ENCODE measurements at regions not wholly inside any gene's neighbourhood (a gene's known extent, or its start where the extent isn't known, plus 50 kb on each side); places are given as distances from the start of the nearest gene placed in this dataset.
A peak's percentile ranks its signal among the peaks of the same experiment; 100 is the strongest.

DNA sequence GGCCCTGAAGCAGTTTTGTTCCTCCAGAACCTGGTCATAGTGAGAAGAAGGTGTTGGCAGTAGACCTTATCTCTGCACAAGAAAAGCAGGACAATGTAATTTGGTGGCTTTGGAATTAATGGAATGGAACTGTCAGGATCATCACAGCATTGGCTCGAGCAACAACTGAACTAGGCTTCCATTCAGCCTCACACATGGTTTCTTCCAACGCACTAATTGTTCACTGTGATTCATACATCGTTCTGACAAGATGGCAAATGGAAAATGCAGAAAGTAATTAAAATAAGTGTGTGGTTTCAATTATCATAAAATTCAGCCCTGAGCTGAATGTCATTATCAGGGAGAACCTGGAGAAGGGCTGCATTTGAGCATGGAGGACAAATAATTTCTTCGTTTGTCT lies 80.6 kb downstream of the MFSD1 start:
- no peak overlapping the region for H3K4me3 ChIP-seq (ENCODE audit: low read depth, low read length)
- no peak for DNase-seq (ENCODE audit: low read depth)
- TF ChIP-seq, protein P1, sequence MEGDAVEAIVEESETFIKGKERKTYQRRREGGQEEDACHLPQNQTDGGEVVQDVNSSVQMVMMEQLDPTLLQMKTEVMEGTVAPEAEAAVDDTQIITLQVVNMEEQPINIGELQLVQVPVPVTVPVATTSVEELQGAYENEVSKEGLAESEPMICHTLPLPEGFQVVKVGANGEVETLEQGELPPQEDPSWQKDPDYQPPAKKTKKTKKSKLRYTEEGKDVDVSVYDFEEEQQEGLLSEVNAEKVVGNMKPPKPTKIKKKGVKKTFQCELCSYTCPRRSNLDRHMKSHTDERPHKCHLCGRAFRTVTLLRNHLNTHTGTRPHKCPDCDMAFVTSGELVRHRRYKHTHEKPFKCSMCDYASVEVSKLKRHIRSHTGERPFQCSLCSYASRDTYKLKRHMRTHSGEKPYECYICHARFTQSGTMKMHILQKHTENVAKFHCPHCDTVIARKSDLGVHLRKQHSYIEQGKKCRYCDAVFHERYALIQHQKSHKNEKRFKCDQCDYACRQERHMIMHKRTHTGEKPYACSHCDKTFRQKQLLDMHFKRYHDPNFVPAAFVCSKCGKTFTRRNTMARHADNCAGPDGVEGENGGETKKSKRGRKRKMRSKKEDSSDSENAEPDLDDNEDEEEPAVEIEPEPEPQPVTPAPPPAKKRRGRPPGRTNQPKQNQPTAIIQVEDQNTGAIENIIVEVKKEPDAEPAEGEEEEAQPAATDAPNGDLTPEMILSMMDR (conservative IDR thresholded peaks at IDR 0.05; ENCODE audit: low read depth, low read length) = no peak

GRCh38 chr3:158896729-158897128 lies 94.9 kb downstream of the MFSD1 start:
- TF ChIP-seq, protein P1 (conservative IDR thresholded peaks at IDR 0.05; ENCODE audit: low read depth, low read length) = no peak
- DNase-seq (ENCODE audit: low read depth) = no peak
- H3K4me3 ChIP-seq (ENCODE audit: low read depth, low read length) = no peak overlapping the region

DNA sequence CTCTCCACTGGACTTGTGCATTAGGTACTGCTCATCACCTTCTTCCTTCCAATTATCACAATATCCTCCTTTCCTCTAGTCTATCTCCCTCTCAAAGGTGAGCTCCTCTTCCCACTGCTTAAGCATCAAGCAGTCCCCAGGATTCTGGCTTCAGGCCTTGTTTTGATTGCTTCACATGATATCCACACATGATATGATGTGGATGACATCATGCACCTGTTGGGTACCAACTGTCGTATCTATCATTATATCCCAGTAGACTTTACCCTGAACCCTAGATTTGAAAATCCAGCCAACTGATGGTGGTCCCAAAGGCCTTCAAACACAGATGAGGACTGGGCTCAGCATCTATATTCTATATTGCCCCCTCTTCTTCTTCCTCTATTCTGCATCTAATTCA lies 104.9 kb downstream of the MFSD1 start:
- DNase-seq (ENCODE audit: low read depth) = no peak
- H3K4me3 ChIP-seq (ENCODE audit: low read depth, low read length) = no peak overlapping the region
- TF ChIP-seq, protein P1 (conservative IDR thresholded peaks at IDR 0.05; ENCODE audit: low read depth, low read length) = no peak

GRCh38 chr3:158908187-158908734 lies 106.4 kb downstream of the MFSD1 start:
- TF ChIP-seq, protein P1 (conservative IDR thresholded peaks at IDR 0.05; ENCODE audit: low read depth, low read length) = no peak
- no peak for DNase-seq (ENCODE audit: low read depth)
- no peak overlapping the region for H3K4me3 ChIP-seq (ENCODE audit: low read depth, low read length)

DNA sequence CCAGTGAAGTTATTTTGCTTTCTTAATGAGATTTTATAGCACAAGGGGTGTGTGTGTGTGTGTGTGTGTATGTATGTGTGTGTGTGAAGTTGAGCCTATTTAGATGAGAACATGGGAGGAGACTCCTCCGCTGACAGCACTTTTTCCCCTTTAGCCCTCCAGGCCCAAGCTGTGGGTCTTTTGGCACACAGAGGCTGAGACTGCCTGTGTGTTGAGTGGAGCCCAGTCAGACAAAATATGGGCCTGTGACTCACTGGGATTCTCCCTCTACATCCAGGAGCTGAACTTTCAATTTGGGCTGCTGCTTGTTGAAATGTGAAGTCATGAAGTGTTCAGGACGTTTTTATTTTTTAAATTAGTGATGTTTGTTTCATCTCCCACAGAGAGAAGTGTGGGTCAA lies 108.0 kb downstream of the MFSD1 start:
- DNase-seq (ENCODE audit: low read depth) = no peak

GRCh38 chr3:158911586-158911985 lies 109.7 kb downstream of the MFSD1 start:
- DNase-seq (ENCODE audit: low read depth) = no peak
- TF ChIP-seq, protein P1 (conservative IDR thresholded peaks at IDR 0.05; ENCODE audit: low read depth, low read length) = no peak
- H3K4me3 ChIP-seq (ENCODE audit: low read depth, low read length) = no peak overlapping the region

More for the DNA sequence above, 108.0 kb downstream of the MFSD1 start:
- H3K4me3 ChIP-seq (ENCODE audit: low read depth, low read length) = no peak overlapping the region
- TF ChIP-seq, protein P1 (conservative IDR thresholded peaks at IDR 0.05; ENCODE audit: low read depth, low read length) = no peak

- TF ChIP-seq, protein P1 (conservative IDR thresholded peaks at IDR 0.05; ENCODE audit: low read depth, low read length) = peak; percentile 33
- H3K4me3 ChIP-seq (ENCODE audit: low read depth, low read length) = no peak overlapping the region
- no peak for DNase-seq (ENCODE audit: low read depth)
Measured at GRCh38 chr3:158912188-158912587, 110.3 kb downstream of the MFSD1 start.
